HepG2 (cell line): ENCODE measurements at regions not wholly inside any gene's neighbourhood (a gene's known extent, or its start where the extent isn't known, plus 50 kb on each side); places are given as distances from the start of the nearest gene placed in this dataset.
A peak's percentile ranks its signal among the peaks of the same experiment; 100 is the strongest.

Experiments used
- ATAC-seq: fragments of 200-7000 bp; cut with Tn5 transposase; 3 replicates; pipeline ENCODE4 v1.9.1; 2020; ENCODE audit warnings: mild to moderate bottlenecking, moderate library complexity
- BruUV-seq: library from RNA; stranded (reverse); fragments of 400-500 nt; replicated peaks from 2 replicates; lab custom pipeline; 2021; lab: Mats Ljungman, UMichigan
- CTCF ChIA-PET: fragments of 300-600 bp; formaldehyde crosslinking; extraction: SDS; loops from one replicate; lab custom pipeline; 2021; ENCODE audit warnings: low total read pairs, inconsistent platforms, low intra/inter-chr PET ratio; lab: Yijun Ruan, JAX
- POLR2A ChIA-PET: fragments of 350-600 bp; sonication (Branson Sonifier 250); formaldehyde crosslinking; loops from one replicate; lab custom pipeline; 2020; ENCODE audit warnings: antibody characterized with exemption, inconsistent platforms; lab: Yijun Ruan, JAX
- DNase-seq: peaks from one replicate; pipeline ENCODE4 v3.0.0-alpha.2; 2015; ENCODE audit warnings: low spot score
- FAIRE-seq: peaks from 3 replicates; lab custom pipeline; 2011; peaks lifted over from hg19 to GRCh38; lab: Jason Lieb, UNC
- H2AFZ ChIP-seq: one replicate; pipeline ENCODE4 v1.6.1; 2011; ENCODE audit warnings: low read length, inconsistent platforms
- H3K27ac ChIP-seq: fragments of 300-600 bp; 3 replicates; pipeline ENCODE4 v1.8.0; 2011; ENCODE audit warnings: mixed run types, mild to moderate bottlenecking, mixed read lengths, low read length, inconsistent platforms; ENCODE audit not compliant: insufficient read depth; ENCODE audit errors: extremely low read length
- H3K27me3 ChIP-seq, 2 experiments: fragments of 200-600 bp in 1 of 2; 2 replicates in 1 of 2; 3 replicates in 1 of 2; pipeline versions ENCODE4 v1.6.0 to v1.8.0; 2011; ENCODE audit warnings: low read length in 2 of 2, mild to moderate bottlenecking in 2 of 2, moderate library complexity in 2 of 2, inconsistent platforms in 1 of 2; ENCODE audit not compliant: insufficient read depth in 2 of 2, control insufficient read depth in 1 of 2
- H3K36me3 ChIP-seq, 2 experiments: fragments of 200-600 bp in 1 of 2; replicated peaks in 1 of 2; 2 replicates in 1 of 2; 3 replicates in 1 of 2; pipeline versions ENCODE4 v1.5.1 to v1.8.0; 2011; ENCODE audit warnings: low read length in 2 of 2, inconsistent platforms in 1 of 2; ENCODE audit not compliant: insufficient read depth in 2 of 2, control insufficient read depth in 1 of 2
- H3K4me1 ChIP-seq: 2 replicates; pipeline ENCODE4 v1.5.1; 2012; ENCODE audit warnings: low read length, inconsistent platforms; ENCODE audit not compliant: insufficient read depth
- H3K4me2 ChIP-seq: 2 replicates; pipeline ENCODE4 v1.6.0; 2011; ENCODE audit warnings: low read depth, low read length, inconsistent platforms
- H3K4me3 ChIP-seq, 3 experiments: fragments of 200-600 bp in 1 of 3; sonication (generic), shearing (Covaris generic) in 1 of 3; replicated peaks in 1 of 3; 2 replicates each; pipeline ENCODE4 v1.5.1; 2011 to 2016; ENCODE audit warnings: low read length in 3 of 3, inconsistent platforms in 2 of 3, low read depth in 2 of 3, mild to moderate bottlenecking in 2 of 3, control low read depth in 1 of 3, mixed read lengths in 1 of 3; ENCODE audit not compliant: insufficient read depth in 1 of 3
- H3K79me2 ChIP-seq: one replicate; pipeline ENCODE4 v1.6.1; 2011; ENCODE audit warnings: low read length, inconsistent platforms; ENCODE audit not compliant: insufficient read depth
- H3K9ac ChIP-seq: 2 replicates; pipeline ENCODE4 v1.6.0; 2011; ENCODE audit warnings: mild to moderate bottlenecking, low read depth, low read length, inconsistent platforms; ENCODE audit not compliant: insufficient read depth
- H3K9me3 ChIP-seq: 2 replicates; pipeline ENCODE4 v1.5.1; 2012; ENCODE audit warnings: mild to moderate bottlenecking, low read length
- H4K20me1 ChIP-seq: 2 replicates; pipeline ENCODE4 v1.6.0; 2011; ENCODE audit warnings: inconsistent platforms, mild to moderate bottlenecking, low read length, moderate library complexity; ENCODE audit not compliant: insufficient read depth
- ASH2L ChIP-seq: fragments of 300-600, 200-600 bp; sonication (generic); IDR thresholded peaks from 2 replicates; pipeline ENCODE4 v1.7.0; 2017; ENCODE audit warnings: low read depth, mild to moderate bottlenecking, moderate library complexity, mixed read lengths, low read length; ENCODE audit not compliant: insufficient read length
- FOSL1 ChIP-seq: sonication (generic); formaldehyde crosslinking; IDR thresholded peaks from 2 replicates; pipeline ENCODE4 v1.9.0; 2021; ENCODE audit warnings: missing genetic modification reagents, borderline replicate concordance
- HNF4G ChIP-seq, 2 experiments: sonication (generic) in 1 of 2; formaldehyde crosslinking in 1 of 2; IDR thresholded peaks; 2 replicates each; pipeline versions ENCODE4 v1.4.0 to v1.6.1; 2011 to 2020; ENCODE audit warnings: borderline replicate concordance in 2 of 2, low read depth in 2 of 2, mild to moderate bottlenecking in 2 of 2, low read length in 1 of 2, missing genetic modification reagents in 1 of 2, moderate library complexity in 1 of 2
- NFRKB ChIP-seq: fragments of 450-650 bp; IDR thresholded peaks from 2 replicates; pipeline ENCODE4 v1.6.1; 2017
- PAX8 ChIP-seq: sonication (generic); formaldehyde crosslinking; IDR thresholded peaks from 2 replicates; pipeline ENCODE4 v1.8.0; 2022; ENCODE audit warnings: mild to moderate bottlenecking, missing genetic modification reagents, borderline replicate concordance
- REPIN1 ChIP-seq: sonication (generic); formaldehyde crosslinking; IDR thresholded peaks from 2 replicates; pipeline ENCODE4 v1.8.0; 2022; ENCODE audit warnings: missing genetic modification reagents, low read depth, mild to moderate bottlenecking, borderline replicate concordance
- SRF ChIP-seq: IDR thresholded peaks from 2 replicates; pipeline ENCODE4 v1.6.1; 2011; ENCODE audit warnings: mild to moderate bottlenecking, low read depth, low read length, moderate library complexity
- STAG1 ChIP-seq: sonication (generic); formaldehyde crosslinking; IDR thresholded peaks from 2 replicates; pipeline ENCODE4 v1.4.0; 2020; ENCODE audit warnings: missing genetic modification reagents
- ZNF432 ChIP-seq: sonication (generic); formaldehyde crosslinking; IDR thresholded peaks from 2 replicates; pipeline ENCODE4 v1.5.0; 2020; ENCODE audit warnings: missing genetic modification reagents, mild to moderate bottlenecking, borderline replicate concordance
- WGBS: methylation state at CpG from one replicate; pipeline ENCODE4 v1.1.6; 2017; ENCODE audit warnings: low lambda C conversion rate; 5-methylcytosine and 5-hydroxymethylcytosine counted together
- in situ Hi-C: cut with HindIII; loops from 2 replicates; pipeline ENCODE4 v1.10.0; 2017; ENCODE audit warnings: low pct_unique_long_range_greater_than_20kb; ENCODE audit not compliant: extremely low pct_ligation_motif_present
- intact Hi-C: fragments of 100-400 bp; cut with micrococcal nuclease; formaldehyde crosslinking; loops from one replicate; pipeline ENCODE4 v1.10.0; 2022; ENCODE audit not compliant: unreplicated experiment
- TF ChIP-seq, protein P1 (sequence below): sonication (generic); formaldehyde crosslinking; IDR thresholded peaks from 2 replicates; pipeline ENCODE4 v1.5.0; 2020; ENCODE audit warnings: mild to moderate bottlenecking, missing genetic modification reagents, borderline replicate concordance
- TF ChIP-seq, protein P2 (sequence below): sonication (generic); formaldehyde crosslinking; IDR thresholded peaks from 2 replicates; pipeline ENCODE4 v1.5.0; 2020; ENCODE audit warnings: mild to moderate bottlenecking, missing genetic modification reagents
- TF ChIP-seq, protein P3 (sequence below): sonication (generic); formaldehyde crosslinking; IDR thresholded peaks from 2 replicates; pipeline ENCODE4 v1.5.0; 2020; ENCODE audit warnings: mild to moderate bottlenecking, missing genetic modification reagents, moderate library complexity

- no peaks in the 10 kb centered on the region for H3K79me2 ChIP-seq
- no peak overlapping the region for H3K9ac ChIP-seq
- CTCF ChIA-PET: no interaction called here
- in situ Hi-C loops (no loop called here), intact Hi-C loops (no loop called here)
- H3K9me3 ChIP-seq: no peaks in the 10 kb centered on the region
- no peaks in the 10 kb centered on the region for H3K36me3 ChIP-seq
- no peak for ATAC-seq
- 45% methylated on average over 5 of the region's 5 CpGs for WGBS
- H3K27me3 ChIP-seq: peaks cover 0 to 2% of the 10 kb centered on the region in 2 experiments; a peak in 1 of 5 replicates
- H3K4me3 ChIP-seq: no peak overlapping the region
- no peak for DNase-seq
- H3K27ac ChIP-seq: no peak overlapping the region
- H3K4me1 ChIP-seq: peaks cover 1% of the 10 kb centered on the region; the same call in 1 of the 2 replicates
- POLR2A ChIA-PET: no interaction called here
- no TSS peak for BruUV-seq
- no peak overlapping the region for H2AFZ ChIP-seq
- TF ChIP-seq, protein P1, sequence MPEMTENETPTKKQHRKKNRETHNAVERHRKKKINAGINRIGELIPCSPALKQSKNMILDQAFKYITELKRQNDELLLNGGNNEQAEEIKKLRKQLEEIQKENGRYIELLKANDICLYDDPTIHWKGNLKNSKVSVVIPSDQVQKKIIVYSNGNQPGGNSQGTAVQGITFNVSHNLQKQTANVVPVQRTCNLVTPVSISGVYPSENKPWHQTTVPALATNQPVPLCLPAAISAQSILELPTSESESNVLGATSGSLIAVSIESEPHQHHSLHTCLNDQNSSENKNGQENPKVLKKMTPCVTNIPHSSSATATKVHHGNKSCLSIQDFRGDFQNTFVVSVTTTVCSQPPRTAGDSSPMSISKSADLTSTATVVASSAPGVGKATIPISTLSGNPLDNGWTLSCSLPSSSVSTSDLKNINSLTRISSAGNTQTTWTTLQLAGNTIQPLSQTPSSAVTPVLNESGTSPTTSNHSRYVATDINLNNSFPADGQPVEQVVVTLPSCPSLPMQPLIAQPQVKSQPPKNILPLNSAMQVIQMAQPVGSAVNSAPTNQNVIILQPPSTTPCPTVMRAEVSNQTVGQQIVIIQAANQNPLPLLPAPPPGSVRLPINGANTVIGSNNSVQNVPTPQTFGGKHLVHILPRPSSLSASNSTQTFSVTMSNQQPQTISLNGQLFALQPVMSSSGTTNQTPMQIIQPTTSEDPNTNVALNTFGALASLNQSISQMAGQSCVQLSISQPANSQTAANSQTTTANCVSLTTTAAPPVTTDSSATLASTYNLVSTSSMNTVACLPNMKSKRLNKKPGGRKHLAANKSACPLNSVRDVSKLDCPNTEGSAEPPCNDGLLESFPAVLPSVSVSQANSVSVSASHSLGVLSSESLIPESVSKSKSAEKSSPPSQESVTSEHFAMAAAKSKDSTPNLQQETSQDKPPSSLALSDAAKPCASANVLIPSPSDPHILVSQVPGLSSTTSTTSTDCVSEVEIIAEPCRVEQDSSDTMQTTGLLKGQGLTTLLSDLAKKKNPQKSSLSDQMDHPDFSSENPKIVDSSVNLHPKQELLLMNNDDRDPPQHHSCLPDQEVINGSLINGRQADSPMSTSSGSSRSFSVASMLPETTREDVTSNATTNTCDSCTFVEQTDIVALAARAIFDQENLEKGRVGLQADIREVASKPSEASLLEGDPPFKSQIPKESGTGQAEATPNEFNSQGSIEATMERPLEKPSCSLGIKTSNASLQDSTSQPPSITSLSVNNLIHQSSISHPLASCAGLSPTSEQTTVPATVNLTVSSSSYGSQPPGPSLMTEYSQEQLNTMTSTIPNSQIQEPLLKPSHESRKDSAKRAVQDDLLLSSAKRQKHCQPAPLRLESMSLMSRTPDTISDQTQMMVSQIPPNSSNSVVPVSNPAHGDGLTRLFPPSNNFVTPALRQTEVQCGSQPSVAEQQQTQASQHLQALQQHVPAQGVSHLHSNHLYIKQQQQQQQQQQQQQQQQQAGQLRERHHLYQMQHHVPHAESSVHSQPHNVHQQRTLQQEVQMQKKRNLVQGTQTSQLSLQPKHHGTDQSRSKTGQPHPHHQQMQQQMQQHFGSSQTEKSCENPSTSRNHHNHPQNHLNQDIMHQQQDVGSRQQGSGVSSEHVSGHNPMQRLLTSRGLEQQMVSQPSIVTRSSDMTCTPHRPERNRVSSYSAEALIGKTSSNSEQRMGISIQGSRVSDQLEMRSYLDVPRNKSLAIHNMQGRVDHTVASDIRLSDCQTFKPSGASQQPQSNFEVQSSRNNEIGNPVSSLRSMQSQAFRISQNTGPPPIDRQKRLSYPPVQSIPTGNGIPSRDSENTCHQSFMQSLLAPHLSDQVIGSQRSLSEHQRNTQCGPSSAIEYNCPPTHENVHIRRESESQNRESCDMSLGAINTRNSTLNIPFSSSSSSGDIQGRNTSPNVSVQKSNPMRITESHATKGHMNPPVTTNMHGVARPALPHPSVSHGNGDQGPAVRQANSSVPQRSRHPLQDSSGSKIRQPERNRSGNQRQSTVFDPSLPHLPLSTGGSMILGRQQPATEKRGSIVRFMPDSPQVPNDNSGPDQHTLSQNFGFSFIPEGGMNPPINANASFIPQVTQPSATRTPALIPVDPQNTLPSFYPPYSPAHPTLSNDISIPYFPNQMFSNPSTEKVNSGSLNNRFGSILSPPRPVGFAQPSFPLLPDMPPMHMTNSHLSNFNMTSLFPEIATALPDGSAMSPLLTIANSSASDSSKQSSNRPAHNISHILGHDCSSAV: no peak
- TF ChIP-seq STAG1 (CRISPR knock-in tag): peak; percentile 43; the same call in 1 of the 2 replicates
- TF ChIP-seq, protein P2, sequence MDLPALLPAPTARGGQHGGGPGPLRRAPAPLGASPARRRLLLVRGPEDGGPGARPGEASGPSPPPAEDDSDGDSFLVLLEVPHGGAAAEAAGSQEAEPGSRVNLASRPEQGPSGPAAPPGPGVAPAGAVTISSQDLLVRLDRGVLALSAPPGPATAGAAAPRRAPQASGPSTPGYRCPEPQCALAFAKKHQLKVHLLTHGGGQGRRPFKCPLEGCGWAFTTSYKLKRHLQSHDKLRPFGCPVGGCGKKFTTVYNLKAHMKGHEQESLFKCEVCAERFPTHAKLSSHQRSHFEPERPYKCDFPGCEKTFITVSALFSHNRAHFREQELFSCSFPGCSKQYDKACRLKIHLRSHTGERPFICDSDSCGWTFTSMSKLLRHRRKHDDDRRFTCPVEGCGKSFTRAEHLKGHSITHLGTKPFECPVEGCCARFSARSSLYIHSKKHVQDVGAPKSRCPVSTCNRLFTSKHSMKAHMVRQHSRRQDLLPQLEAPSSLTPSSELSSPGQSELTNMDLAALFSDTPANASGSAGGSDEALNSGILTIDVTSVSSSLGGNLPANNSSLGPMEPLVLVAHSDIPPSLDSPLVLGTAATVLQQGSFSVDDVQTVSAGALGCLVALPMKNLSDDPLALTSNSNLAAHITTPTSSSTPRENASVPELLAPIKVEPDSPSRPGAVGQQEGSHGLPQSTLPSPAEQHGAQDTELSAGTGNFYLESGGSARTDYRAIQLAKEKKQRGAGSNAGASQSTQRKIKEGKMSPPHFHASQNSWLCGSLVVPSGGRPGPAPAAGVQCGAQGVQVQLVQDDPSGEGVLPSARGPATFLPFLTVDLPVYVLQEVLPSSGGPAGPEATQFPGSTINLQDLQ (CRISPR knock-in tag): no peak
- TF ChIP-seq NFRKB: no peak
- TF ChIP-seq SRF: no peak
- no peak for TF ChIP-seq FOSL1
- TF ChIP-seq PAX8: no peak
- TF ChIP-seq HNF4G (IDR thresholded peaks at IDR 0.05; ENCODE audit: borderline replicate concordance, low read depth, low read length): no peak
- no peak for TF ChIP-seq HNF4G (CRISPR knock-in tag; IDR thresholded peaks at IDR 0.05; ENCODE audit: borderline replicate concordance, low read depth)
- no peak for TF ChIP-seq ASH2L
- TF ChIP-seq, protein P3, sequence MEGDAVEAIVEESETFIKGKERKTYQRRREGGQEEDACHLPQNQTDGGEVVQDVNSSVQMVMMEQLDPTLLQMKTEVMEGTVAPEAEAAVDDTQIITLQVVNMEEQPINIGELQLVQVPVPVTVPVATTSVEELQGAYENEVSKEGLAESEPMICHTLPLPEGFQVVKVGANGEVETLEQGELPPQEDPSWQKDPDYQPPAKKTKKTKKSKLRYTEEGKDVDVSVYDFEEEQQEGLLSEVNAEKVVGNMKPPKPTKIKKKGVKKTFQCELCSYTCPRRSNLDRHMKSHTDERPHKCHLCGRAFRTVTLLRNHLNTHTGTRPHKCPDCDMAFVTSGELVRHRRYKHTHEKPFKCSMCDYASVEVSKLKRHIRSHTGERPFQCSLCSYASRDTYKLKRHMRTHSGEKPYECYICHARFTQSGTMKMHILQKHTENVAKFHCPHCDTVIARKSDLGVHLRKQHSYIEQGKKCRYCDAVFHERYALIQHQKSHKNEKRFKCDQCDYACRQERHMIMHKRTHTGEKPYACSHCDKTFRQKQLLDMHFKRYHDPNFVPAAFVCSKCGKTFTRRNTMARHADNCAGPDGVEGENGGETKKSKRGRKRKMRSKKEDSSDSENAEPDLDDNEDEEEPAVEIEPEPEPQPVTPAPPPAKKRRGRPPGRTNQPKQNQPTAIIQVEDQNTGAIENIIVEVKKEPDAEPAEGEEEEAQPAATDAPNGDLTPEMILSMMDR (CRISPR knock-in tag): peak; percentile 32; the same call in 1 of the 2 replicates
- no peak for TF ChIP-seq ZNF432 (CRISPR knock-in tag)
- no peak for TF ChIP-seq REPIN1 (CRISPR knock-in tag)
- FAIRE-seq: no peak
- no peaks in the 10 kb centered on the region for H4K20me1 ChIP-seq
- H3K4me2 ChIP-seq: no peak overlapping the region
Observed at GRCh38 chr6:29227235-29227634, 56.5 kb downstream of the OR2J2 start.
